Retinal pigment epithelial cell (primary cell): ENCODE measurements at regions not wholly inside any gene's neighbourhood (a gene's known extent, or its start where the extent isn't known, plus 50 kb on each side); places are given as distances from the start of the nearest gene placed in this dataset.

ENCODE experiments used
- DNase-seq: peaks from one replicate; pipeline ENCODE4 v3.0.0-alpha.2; 2010; ENCODE audit warnings: low read depth
- H3K4me3 ChIP-seq: 2 replicates; pipeline ENCODE4 v1.5.1; 2011; ENCODE audit warnings: mild to moderate bottlenecking, low read length, control low read depth, moderate library complexity
- CTCF ChIP-seq: conservative IDR thresholded peaks from 2 replicates; pipeline ENCODE4 v1.5.1; 2011; ENCODE audit warnings: low read depth, low read length, control low read depth, inconsistent platforms

DNA sequence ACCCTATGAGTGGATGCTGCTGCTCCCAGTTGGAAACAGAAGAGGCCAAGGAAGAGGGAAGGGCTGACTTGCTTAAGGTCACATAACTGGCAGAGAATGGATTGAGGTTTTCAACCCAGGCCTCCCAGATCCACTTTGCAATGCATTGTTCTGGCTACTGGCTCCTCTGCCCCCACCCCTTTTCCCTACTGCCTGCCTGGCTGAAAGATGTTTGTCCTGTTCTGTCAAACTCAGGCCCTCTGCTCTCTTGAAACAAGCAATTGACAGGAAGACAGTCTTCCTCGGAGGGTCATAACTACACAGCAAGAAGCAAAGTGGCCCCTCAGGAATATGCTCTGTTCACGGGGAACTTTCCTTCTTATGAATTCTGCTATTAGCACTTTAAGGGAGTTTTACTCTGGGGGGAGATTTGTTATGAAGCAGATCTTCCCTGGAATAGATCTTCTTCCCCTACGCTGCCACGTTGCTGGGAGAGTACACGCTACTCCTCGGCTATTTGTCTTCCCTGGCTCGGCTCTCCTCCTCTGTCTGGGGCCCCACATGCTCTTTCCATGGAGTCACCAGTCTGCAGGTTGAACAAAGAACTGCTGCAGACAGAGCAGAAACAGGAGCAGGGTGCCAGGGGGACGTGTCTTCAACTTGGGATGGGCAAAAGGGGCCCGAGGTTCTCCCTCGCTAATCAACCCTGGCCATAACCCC lies 436.1 kb downstream of the TYW1 start:
- DNase-seq, result no peak
- no peak for TF ChIP-seq CTCF
- H3K4me3 ChIP-seq, result no peak overlapping the region

DNA sequence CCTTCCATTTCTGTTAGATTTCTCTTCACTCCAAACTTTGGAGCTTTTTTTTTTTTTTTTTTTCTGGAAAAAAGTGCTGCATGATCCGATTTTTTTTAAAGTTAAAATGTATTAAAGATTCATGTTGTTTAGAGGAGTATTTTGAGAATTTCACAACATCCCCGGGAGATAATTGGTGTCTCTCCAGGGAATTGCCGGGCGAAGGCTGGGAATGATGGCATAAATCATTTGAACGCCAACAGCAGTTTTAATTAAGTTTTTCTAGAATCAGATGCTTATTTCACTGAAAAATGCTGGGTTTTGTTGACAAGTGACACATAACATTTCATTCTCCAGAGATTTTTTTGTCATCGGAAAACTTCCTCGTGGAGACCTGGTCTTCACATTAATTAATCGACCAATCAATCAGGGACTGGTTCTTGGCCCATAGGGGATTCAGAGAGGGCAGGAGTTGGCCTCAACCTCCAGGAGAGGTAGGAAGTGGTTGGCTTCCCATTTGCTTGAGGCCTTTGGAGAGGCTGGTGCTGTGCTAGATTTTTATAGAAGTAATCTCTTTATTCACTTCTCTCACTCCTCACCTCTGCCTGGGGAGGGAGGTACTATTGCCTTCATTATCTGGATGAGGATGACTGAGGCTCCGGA lies 439.4 kb downstream of the TYW1 start:
- no peak for DNase-seq
- no peak for TF ChIP-seq CTCF
- no peak overlapping the region for H3K4me3 ChIP-seq

GRCh38 chr7:67438198-67438882 lies 441.7 kb downstream of the TYW1 start:
- no peak overlapping the region for H3K4me3 ChIP-seq
- no peak for DNase-seq
- no peak for TF ChIP-seq CTCF

GRCh38 chr7:67438913-67439505 lies 442.4 kb downstream of the TYW1 start:
- no peak for DNase-seq
- no peak overlapping the region for H3K4me3 ChIP-seq
- no peak for TF ChIP-seq CTCF

DNA sequence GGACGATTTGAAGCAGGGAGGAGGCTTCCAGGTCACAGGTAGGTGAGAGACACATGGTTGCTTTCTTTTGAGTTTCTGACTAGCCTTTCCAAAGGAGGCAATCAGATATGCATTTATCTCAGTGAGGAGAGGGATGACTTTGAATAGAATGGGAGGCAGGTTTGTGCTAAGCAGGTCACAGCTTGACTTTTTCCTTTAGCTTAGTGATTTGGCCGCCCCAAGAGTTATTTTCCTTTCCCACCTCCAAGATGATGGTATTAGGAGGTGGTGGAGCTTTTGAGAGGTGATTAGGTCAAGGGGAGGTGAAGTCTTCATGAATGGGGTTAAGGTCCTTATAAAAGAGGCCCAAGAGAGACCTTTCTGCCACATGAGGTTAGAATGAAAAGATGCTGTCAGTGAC lies 443.7 kb downstream of the TYW1 start:
- TF ChIP-seq CTCF, result no peak
- H3K4me3 ChIP-seq, result no peak overlapping the region
- DNase-seq, result no peak

DNA sequence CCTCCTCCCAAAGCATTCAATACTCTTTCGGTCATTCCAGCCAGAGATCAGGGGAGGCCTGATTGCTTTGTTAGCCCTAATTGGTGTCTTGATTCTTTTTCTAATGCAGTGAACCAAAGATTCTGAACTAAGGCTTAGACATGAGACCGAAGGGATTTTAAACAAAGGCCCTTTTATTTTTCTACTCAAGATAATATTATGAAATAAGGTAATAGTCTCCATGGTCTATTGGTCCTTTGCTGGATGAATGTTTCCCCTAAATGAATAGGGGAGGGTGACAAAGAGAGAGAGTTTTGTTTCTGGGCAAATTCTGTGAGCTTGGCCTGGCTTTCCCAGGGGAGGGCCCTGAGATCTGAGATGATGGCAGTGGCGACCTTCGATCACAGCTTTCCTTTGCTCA lies 449.1 kb downstream of the TYW1 start:
- H3K4me3 ChIP-seq, result no peak overlapping the region
- no peak for TF ChIP-seq CTCF
- DNase-seq, result no peak
